Kidney glomerular epithelial cell (primary cell): ENCODE measurements at regions not wholly inside any gene's neighbourhood (a gene's known extent, or its start where the extent isn't known, plus 50 kb on each side); places are given as distances from the start of the nearest gene placed in this dataset.

ENCODE experiments used
- DNase-seq: peaks from one replicate; lab custom pipeline; 2025; lab: John Stamatoyannopoulos, UW

GRCh38 chr9:7298123-7298522 lies 501.5 kb downstream of the DMAC1 start:
- no peak for DNase-seq

- no peak for DNase-seq
Measured at GRCh38 chr9:7297521-7297920, 502.1 kb downstream of the DMAC1 start.

GRCh38 chr9:7293091-7293490 lies 506.5 kb downstream of the DMAC1 start:
- DNase-seq: no peak

GRCh38 chr9:7289773-7290172 lies 509.8 kb downstream of the DMAC1 start:
- no peak for DNase-seq

GRCh38 chr9:7287986-7288385 lies 511.6 kb downstream of the DMAC1 start:
- no peak for DNase-seq

- no peak for DNase-seq
Measured at GRCh38 chr9:7287065-7287464, 512.5 kb downstream of the DMAC1 start.

- no peak for DNase-seq
Measured at GRCh38 chr9:7286101-7286500, 513.5 kb downstream of the DMAC1 start.

- no peak for DNase-seq
Measured at GRCh38 chr9:7285199-7285598, 514.4 kb downstream of the DMAC1 start.

GRCh38 chr9:7284517-7284916 lies 515.1 kb downstream of the DMAC1 start:
- DNase-seq: no peak

GRCh38 chr9:7284117-7284516 lies 515.5 kb downstream of the DMAC1 start:
- no peak for DNase-seq

- no peak for DNase-seq
Measured at GRCh38 chr9:7273575-7273974, 515.8 kb downstream of the KDM4C start.

GRCh38 chr9:7266911-7267595 lies 509.3 kb downstream of the KDM4C start:
- peak; percentile 42 for DNase-seq

GRCh38 chr9:7265181-7265580 lies 507.4 kb downstream of the KDM4C start:
- DNase-seq: peak; percentile 13

- no peak for DNase-seq
Measured at GRCh38 chr9:7259544-7260241, 501.9 kb downstream of the KDM4C start.

GRCh38 chr9:7258688-7259396 lies 501.1 kb downstream of the KDM4C start:
- DNase-seq: no peak

GRCh38 chr9:7246917-7247522 lies 489.2 kb downstream of the KDM4C start:
- DNase-seq: no peak

- no peak for DNase-seq
Measured at GRCh38 chr9:7245976-7246580, 488.3 kb downstream of the KDM4C start.

- no peak for DNase-seq
Measured at GRCh38 chr9:7243838-7244237, 486.1 kb downstream of the KDM4C start.

GRCh38 chr9:7242126-7242525 lies 484.4 kb downstream of the KDM4C start:
- DNase-seq: no peak

GRCh38 chr9:7241694-7242093 lies 483.9 kb downstream of the KDM4C start:
- no peak for DNase-seq

GRCh38 chr9:7240569-7241311 lies 483.0 kb downstream of the KDM4C start:
- DNase-seq: no peak

- no peak for DNase-seq
Measured at GRCh38 chr9:7239708-7240107, 481.9 kb downstream of the KDM4C start.
